ENCODE measurements at regions not wholly inside any gene's neighbourhood (a gene's known extent, or its start where the extent isn't known, plus 50 kb on each side); places are given as distances from the start of the nearest gene placed in this dataset.

- no peak for TF ChIP-seq POLR2A (IDR thresholded peaks at IDR 0.05)
- TF ChIP-seq CTCF (IDR thresholded peaks at IDR 0.05) = no peak
Observed at GRCh38 chr4:161285461-161285860, 878.3 kb downstream of the FSTL5 start.

All from thyroid gland (tissue), 4 donors.